ENCODE measurements at regions not wholly inside any gene's neighbourhood (a gene's known extent, or its start where the extent isn't known, plus 50 kb on each side); places are given as distances from the start of the nearest gene placed in this dataset.
A peak's percentile ranks its signal among the peaks of the same experiment; 100 is the strongest.

DNA sequence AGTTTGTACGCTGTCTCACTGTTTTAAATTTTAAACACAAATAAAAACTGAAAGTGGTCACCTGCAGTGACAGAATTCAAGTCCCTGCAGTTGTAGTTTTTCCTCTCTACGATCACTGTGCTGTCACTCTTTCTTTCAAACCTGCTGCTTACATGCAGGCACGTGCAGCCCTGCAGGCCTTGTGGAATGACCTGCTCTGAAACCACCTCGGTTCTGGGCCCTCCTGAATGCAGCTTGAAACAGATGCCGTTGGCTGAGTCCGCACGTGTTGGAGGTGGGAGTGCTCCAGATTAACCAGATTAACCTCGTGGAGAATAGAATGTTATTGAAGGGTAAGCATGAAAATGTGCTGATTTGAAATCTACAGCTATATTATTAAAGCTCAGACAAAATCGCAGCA, 126.0 kb upstream of the ERCC6L2 start:
- H3K36me3 ChIP-seq (replicated peaks in 1 of 2; ENCODE audit: control insufficient read depth in 1 of 2, insufficient read depth in 2 of 2, low read length in 2 of 2) = no peaks in the 10 kb centered on the region
- no peak for DNase-seq (ENCODE audit: low spot score)
- no peak overlapping the region for H3K27ac ChIP-seq (ENCODE audit: extremely low read length, insufficient read depth, low read length)
- H3K9ac ChIP-seq (ENCODE audit: insufficient read depth, low read depth, low read length) = no peak overlapping the region
- no peak overlapping the region for H3K4me3 ChIP-seq (replicated peaks in 1 of 3; ENCODE audit: insufficient read depth in 1 of 3, low read depth in 2 of 3, low read length in 3 of 3)
- TF ChIP-seq IRF2 (CRISPR knock-in tag; IDR thresholded peaks at IDR 0.05) (no peak), BHLHE40 (IDR thresholded peaks at IDR 0.05; ENCODE audit: low read length) (0 out of 2 replicates have a peak, but pooled peaks have one; percentile 5)
- TF ChIP-seq, protein P1, sequence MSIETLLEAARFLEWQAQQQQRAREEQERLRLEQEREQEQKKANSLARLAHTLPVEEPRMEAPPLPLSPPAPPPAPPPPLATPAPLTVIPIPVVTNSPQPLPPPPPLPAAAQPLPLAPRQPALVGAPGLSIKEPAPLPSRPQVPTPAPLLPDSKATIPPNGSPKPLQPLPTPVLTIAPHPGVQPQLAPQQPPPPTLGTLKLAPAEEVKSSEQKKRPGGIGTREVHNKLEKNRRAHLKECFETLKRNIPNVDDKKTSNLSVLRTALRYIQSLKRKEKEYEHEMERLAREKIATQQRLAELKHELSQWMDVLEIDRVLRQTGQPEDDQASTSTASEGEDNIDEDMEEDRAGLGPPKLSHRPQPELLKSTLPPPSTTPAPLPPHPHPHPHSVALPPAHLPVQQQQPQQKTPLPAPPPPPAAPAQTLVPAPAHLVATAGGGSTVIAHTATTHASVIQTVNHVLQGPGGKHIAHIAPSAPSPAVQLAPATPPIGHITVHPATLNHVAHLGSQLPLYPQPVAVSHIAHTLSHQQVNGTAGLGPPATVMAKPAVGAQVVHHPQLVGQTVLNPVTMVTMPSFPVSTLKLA (IDR thresholded peaks at IDR 0.05) = peak; percentile 21; the same call in 1 of the 2 replicates
- TF ChIP-seq, protein P2, sequence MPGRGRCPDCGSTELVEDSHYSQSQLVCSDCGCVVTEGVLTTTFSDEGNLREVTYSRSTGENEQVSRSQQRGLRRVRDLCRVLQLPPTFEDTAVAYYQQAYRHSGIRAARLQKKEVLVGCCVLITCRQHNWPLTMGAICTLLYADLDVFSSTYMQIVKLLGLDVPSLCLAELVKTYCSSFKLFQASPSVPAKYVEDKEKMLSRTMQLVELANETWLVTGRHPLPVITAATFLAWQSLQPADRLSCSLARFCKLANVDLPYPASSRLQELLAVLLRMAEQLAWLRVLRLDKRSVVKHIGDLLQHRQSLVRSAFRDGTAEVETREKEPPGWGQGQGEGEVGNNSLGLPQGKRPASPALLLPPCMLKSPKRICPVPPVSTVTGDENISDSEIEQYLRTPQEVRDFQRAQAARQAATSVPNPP (CRISPR knock-in tag; IDR thresholded peaks at IDR 0.05) = no peak
- TF ChIP-seq, protein P3, sequence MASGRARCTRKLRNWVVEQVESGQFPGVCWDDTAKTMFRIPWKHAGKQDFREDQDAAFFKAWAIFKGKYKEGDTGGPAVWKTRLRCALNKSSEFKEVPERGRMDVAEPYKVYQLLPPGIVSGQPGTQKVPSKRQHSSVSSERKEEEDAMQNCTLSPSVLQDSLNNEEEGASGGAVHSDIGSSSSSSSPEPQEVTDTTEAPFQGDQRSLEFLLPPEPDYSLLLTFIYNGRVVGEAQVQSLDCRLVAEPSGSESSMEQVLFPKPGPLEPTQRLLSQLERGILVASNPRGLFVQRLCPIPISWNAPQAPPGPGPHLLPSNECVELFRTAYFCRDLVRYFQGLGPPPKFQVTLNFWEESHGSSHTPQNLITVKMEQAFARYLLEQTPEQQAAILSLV (CRISPR knock-in tag; IDR thresholded peaks at IDR 0.05; ENCODE audit: borderline replicate concordance) = no peak
- no TSS peak for BruUV-seq (replicated peaks)
- H3K27me3 ChIP-seq (ENCODE audit: control insufficient read depth in 1 of 2, insufficient read depth in 2 of 2, low read length in 2 of 2) = no peaks in the 10 kb centered on the region; a peak in 1 of 5 replicates
- ChIA-PET CTCF (ENCODE audit: low intra/inter-chr PET ratio, low total read pairs) (no interaction called here), POLR2A (no interaction called here)
- intact Hi-C loops (cut with micrococcal nuclease; ENCODE audit: unreplicated experiment) (loop anchor here (10.0 kb wide), 1 partner anchor 125 kb away; the partner anchor contains the start of gene ERCC6L2), in situ Hi-C loops (cut with HindIII; ENCODE audit: extremely low pct_ligation_motif_present, low pct_unique_long_range_greater_than_20kb) (no loop called here)
- H3K4me2 ChIP-seq (ENCODE audit: low read depth, low read length) = no peak overlapping the region
- no peaks in the 10 kb centered on the region for H3K9me3 ChIP-seq (ENCODE audit: low read length)
- no peaks in the 10 kb centered on the region for H3K79me2 ChIP-seq (ENCODE audit: insufficient read depth, low read length)
- 50% methylated on average over 9 of the region's 9 CpGs for WGBS (ENCODE audit: low lambda C conversion rate)
- H3K4me1 ChIP-seq (ENCODE audit: insufficient read depth, low read length) = peaks cover 55% of the 10 kb centered on the region
- no peak for FAIRE-seq
- no peaks in the 10 kb centered on the region for H4K20me1 ChIP-seq (ENCODE audit: insufficient read depth, low read length)
- no peak for ATAC-seq
- no peak overlapping the region for H2AFZ ChIP-seq (ENCODE audit: low read length)

Data from HepG2 (cell line).